HCT116 (cell line): ENCODE measurements at regions not wholly inside any gene's neighbourhood (a gene's known extent, or its start where the extent isn't known, plus 50 kb on each side); places are given as distances from the start of the nearest gene placed in this dataset.

ENCODE experiments used
- ATAC-seq: fragments of 200-7000 bp; cut with Tn5 transposase; 2 replicates; pipeline ENCODE4 v1.9.1; 2020; ENCODE audit warnings: mild to moderate bottlenecking, moderate library complexity
- BruUV-seq: library from RNA; stranded (reverse); fragments of 400-500 nt; replicated peaks from 2 replicates; lab custom pipeline; 2021; lab: Mats Ljungman, UMichigan
- CTCF ChIA-PET: fragments of 300-600 bp; sonication (Branson Sonifier 250); formaldehyde crosslinking; loops from one replicate; lab custom pipeline; 2021; ENCODE audit warnings: antibody characterized with exemption; lab: Charles Lee
- POLR2A ChIA-PET: fragments of 300-600, 350-600 bp; sonication (Branson Sonifier 250); formaldehyde crosslinking; loops from one replicate; lab custom pipeline; 2021; ENCODE audit warnings: antibody characterized with exemption; lab: Charles Lee
- RAD21 ChIA-PET, 2 experiments: fragments of 300-600 bp; sonication (Branson Sonifier 250); formaldehyde crosslinking; loops; one replicate each; lab custom pipeline; 2023; ENCODE audit warnings: low total read pairs in 2 of 2; ENCODE audit not compliant: uncharacterized antibody in 2 of 2, unreplicated experiment in 2 of 2, low non-redundant PET in 1 of 2; lab: Charles Lee
- DNase-seq: peaks from one replicate; pipeline ENCODE4 v3.0.0-alpha.2; 2010; ENCODE audit warnings: low read depth, low spot score
- H2AFZ ChIP-seq: fragments of 200-600 bp; shearing (Covaris generic), sonication (generic); 2 replicates; pipeline ENCODE4 v1.6.1; 2017; ENCODE audit warnings: low read depth, mixed run types, mixed read lengths, antibody characterized with exemption, low read length; ENCODE audit not compliant: poor library complexity, severe bottlenecking
- H3K27ac ChIP-seq: 2 replicates; pipeline ENCODE4 v1.5.1; 2012; ENCODE audit warnings: low read depth, low read length
- H3K27me3 ChIP-seq: fragments of 200-600 bp; sonication (generic); 2 replicates; pipeline ENCODE4 v1.6.1; 2016; ENCODE audit warnings: mixed run types, low read length, mixed read lengths; ENCODE audit not compliant: insufficient read depth
- H3K36me3 ChIP-seq, 2 experiments: fragments of 200-500 bp in 1 of 2; fragments of 200-600 bp in 1 of 2; sonication (Bioruptor generic) in 1 of 2; sonication (generic) in 1 of 2; 2 replicates each; pipeline versions ENCODE4 v1.5.1 to v1.6.1; 2014 to 2016; ENCODE audit warnings: low read length in 2 of 2, inconsistent platforms in 1 of 2, mixed read lengths in 1 of 2, mixed run types in 1 of 2; ENCODE audit not compliant: insufficient read depth in 2 of 2, control insufficient read depth in 1 of 2
- H3K4me1 ChIP-seq, 2 experiments: fragments of 200-600 bp in 1 of 2; sonication (generic) in 1 of 2; 2 replicates each; pipeline versions ENCODE4 v1.5.1 to v1.6.1; 2012 to 2017; ENCODE audit warnings: low read length in 2 of 2, inconsistent platforms in 1 of 2, mild to moderate bottlenecking in 1 of 2, mixed read lengths in 1 of 2, mixed run types in 1 of 2, moderate library complexity in 1 of 2; ENCODE audit not compliant: insufficient read depth in 2 of 2, control insufficient read depth in 1 of 2
- H3K4me2 ChIP-seq: fragments of 200-600 bp; sonication (generic); 2 replicates; pipeline ENCODE4 v1.6.1; 2017; ENCODE audit warnings: mixed run types, low read length, mixed read lengths
- H3K4me3 ChIP-seq, 2 experiments: fragments of 200-600 bp in 1 of 2; sonication (generic) in 1 of 2; replicated peaks in 1 of 2; 2 replicates each; pipeline ENCODE4 v1.5.1; 2011 to 2016; ENCODE audit warnings: low read length in 2 of 2, control low read depth in 1 of 2, low read depth in 1 of 2, mild to moderate bottlenecking in 1 of 2, mixed read lengths in 1 of 2, mixed run types in 1 of 2
- H3K79me2 ChIP-seq: fragments of 200-600 bp; sonication (generic); 2 replicates; pipeline ENCODE4 v1.6.1; 2017; ENCODE audit warnings: mild to moderate bottlenecking, mixed run types, low read length, moderate library complexity, mixed read lengths; ENCODE audit not compliant: insufficient read depth
- H3K9ac ChIP-seq: fragments of 200-600 bp; sonication (generic); 2 replicates; pipeline ENCODE4 v1.6.1; 2016; ENCODE audit warnings: low read length, mixed read lengths
- H3K9me2 ChIP-seq: fragments of 200-600 bp; sonication (generic), shearing (Covaris generic); 2 replicates; pipeline ENCODE4 v1.6.1; 2017; ENCODE audit warnings: mixed run types, mild to moderate bottlenecking, moderate library complexity; ENCODE audit not compliant: insufficient read depth
- H3K9me3 ChIP-seq, 2 experiments: fragments of 200-500 bp in 1 of 2; fragments of 200-600 bp in 1 of 2; sonication (Bioruptor generic) in 1 of 2; sonication (generic) in 1 of 2; 2 replicates each; pipeline ENCODE4 v1.6.1; 2014 to 2017; ENCODE audit warnings: low read length in 2 of 2, mixed read lengths in 2 of 2, inconsistent platforms in 1 of 2, low read depth in 1 of 2, mild to moderate bottlenecking in 1 of 2, mixed run types in 1 of 2, moderate library complexity in 1 of 2; ENCODE audit not compliant: control insufficient read depth in 1 of 2, insufficient read depth in 1 of 2
- H4K20me1 ChIP-seq: fragments of 200-600 bp; sonication (generic), shearing (Covaris generic); 2 replicates; pipeline ENCODE4 v1.6.1; 2017; ENCODE audit warnings: mixed run types, mild to moderate bottlenecking, moderate library complexity; ENCODE audit not compliant: insufficient read depth
- CEBPB ChIP-seq: IDR thresholded peaks from 2 replicates; pipeline ENCODE4 v1.6.1; 2012; ENCODE audit warnings: low read depth
- EGR1 ChIP-seq: IDR thresholded peaks from 2 replicates; pipeline ENCODE4 v1.6.1; 2012; ENCODE audit warnings: low read depth
- EZH2 ChIP-seq: fragments of 200-600 bp; sonication (generic); IDR thresholded peaks from 2 replicates; pipeline ENCODE4 v1.6.1; 2017; ENCODE audit warnings: antibody characterized with exemption, mixed run types
- EZH2phosphoT487 ChIP-seq: fragments of 200-600 bp; IDR thresholded peaks from 2 replicates; pipeline ENCODE4 v1.6.1; 2018; ENCODE audit warnings: antibody characterized with exemption, borderline replicate concordance
- POLR2AphosphoS5 ChIP-seq: IDR thresholded peaks from 2 replicates; pipeline ENCODE4 v1.6.1; 2011; ENCODE audit warnings: mild to moderate bottlenecking, low read depth, low read length, moderate library complexity
- SP1 ChIP-seq: IDR thresholded peaks from 2 replicates; pipeline ENCODE4 v1.6.1; 2012; ENCODE audit warnings: low read depth
- SRF ChIP-seq: IDR thresholded peaks from 2 replicates; pipeline ENCODE4 v1.6.1; 2012; ENCODE audit warnings: low read depth
- TCF7L2 ChIP-seq: IDR thresholded peaks from 2 replicates; pipeline ENCODE4 v1.7.0; 2011; ENCODE audit warnings: borderline replicate concordance, inconsistent platforms; ENCODE audit not compliant: insufficient read depth, insufficient read length; ENCODE audit errors: extremely low read depth
- ZFX ChIP-seq: fragments of 450-650 bp; IDR thresholded peaks from 2 replicates; pipeline ENCODE4 v1.6.1; 2017
- intact Hi-C: fragments of 100-400 bp; cut with micrococcal nuclease; formaldehyde crosslinking; loops from 2 replicates; pipeline ENCODE4 v1.10.0; 2022
- TF ChIP-seq, protein P1 (sequence below): IDR thresholded peaks from 2 replicates; pipeline ENCODE4 v1.6.1; 2011; ENCODE audit warnings: mild to moderate bottlenecking, low read length, moderate library complexity; ENCODE audit not compliant: insufficient replicate concordance; ENCODE audit errors: extremely low read depth

DNA sequence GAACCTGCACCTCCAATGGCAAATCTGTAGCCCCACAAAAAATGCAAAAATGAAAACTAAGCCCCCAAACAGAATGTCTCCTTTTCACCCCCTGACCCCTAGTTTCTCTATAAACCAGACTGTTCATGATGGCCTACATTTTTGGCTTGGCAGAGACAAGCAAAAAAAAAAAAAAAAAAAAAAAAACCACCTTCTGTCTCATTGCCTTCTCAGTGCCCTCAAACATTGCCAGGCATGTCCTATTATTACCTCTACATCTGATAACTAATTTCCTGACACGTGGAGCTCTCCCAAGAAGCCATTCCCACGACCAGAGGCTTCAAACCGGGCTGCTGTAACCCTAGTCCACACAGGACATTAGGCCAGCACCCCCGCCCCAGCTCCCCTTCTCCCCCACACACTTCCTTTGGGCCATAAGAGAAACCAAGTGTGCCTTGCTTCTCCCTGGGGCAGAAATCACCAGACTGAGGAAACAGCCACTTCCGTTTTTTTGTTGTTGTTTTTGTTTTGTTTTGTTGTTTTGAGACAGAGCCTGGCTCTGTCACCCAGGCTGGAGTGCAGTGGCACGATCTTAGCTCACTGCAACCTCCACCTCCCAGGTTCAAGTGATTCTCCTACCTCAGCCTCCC is 65.4 kb downstream of the GPR6 start (continued):
- no peak for TF ChIP-seq CEBPB
- no peak for TF ChIP-seq EZH2
- TF ChIP-seq POLR2AphosphoS5: no peak

DNA sequence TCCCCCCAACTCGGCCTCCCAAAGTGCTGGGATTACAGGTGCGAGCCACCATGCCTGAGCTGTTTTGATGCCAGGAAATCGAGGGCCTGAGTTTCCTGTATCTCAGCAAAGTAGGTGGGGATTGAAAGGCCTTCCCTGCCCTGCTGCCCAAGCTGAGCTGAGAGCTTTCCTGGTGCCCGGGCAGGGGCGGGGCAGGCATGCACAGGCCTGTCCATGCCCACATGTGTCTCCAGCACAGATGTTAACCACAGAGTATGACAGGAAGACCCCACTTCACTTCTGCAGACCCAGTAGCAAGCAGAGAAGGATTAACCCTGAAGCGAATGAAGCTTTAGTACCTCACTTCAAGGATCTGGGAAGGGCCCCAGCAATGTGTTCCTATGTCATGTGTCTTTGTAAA is 66.0 kb downstream of the GPR6 start:
- H3K36me3 ChIP-seq: no peaks in the 10 kb centered on the region
- no TSS peak for BruUV-seq
- no peak for TF ChIP-seq EGR1
- TF ChIP-seq SP1: no peak
- TF ChIP-seq SRF: no peak
- no peak for TF ChIP-seq TCF7L2
- no peak for TF ChIP-seq POLR2AphosphoS5
- TF ChIP-seq ZFX: no peak
- no peak for TF ChIP-seq EZH2phosphoT487
- TF ChIP-seq, protein P1, sequence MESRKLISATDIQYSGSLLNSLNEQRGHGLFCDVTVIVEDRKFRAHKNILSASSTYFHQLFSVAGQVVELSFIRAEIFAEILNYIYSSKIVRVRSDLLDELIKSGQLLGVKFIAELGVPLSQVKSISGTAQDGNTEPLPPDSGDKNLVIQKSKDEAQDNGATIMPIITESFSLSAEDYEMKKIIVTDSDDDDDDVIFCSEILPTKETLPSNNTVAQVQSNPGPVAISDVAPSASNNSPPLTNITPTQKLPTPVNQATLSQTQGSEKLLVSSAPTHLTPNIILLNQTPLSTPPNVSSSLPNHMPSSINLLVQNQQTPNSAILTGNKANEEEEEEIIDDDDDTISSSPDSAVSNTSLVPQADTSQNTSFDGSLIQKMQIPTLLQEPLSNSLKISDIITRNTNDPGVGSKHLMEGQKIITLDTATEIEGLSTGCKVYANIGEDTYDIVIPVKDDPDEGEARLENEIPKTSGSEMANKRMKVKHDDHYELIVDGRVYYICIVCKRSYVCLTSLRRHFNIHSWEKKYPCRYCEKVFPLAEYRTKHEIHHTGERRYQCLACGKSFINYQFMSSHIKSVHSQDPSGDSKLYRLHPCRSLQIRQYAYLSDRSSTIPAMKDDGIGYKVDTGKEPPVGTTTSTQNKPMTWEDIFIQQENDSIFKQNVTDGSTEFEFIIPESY: no peak
- ATAC-seq (no peak), DNase-seq (no peak)
- H3K79me2 ChIP-seq: no peaks in the 10 kb centered on the region
- RAD21 ChIA-PET: interaction anchor here in 1 of 2 experiments (0.7 kb wide), 2 partner anchors 13 to 131 kb away, joined by 3 to 9 read pairs; no protein-coding TSS in a partner anchor
- H3K9me3 ChIP-seq: no peaks in the 10 kb centered on the region
- no peak overlapping the region for H3K4me2 ChIP-seq
- H3K27ac ChIP-seq: no peak overlapping the region
- no peaks in the 10 kb centered on the region for H3K27me3 ChIP-seq
- H3K4me3 ChIP-seq: no peak overlapping the region
- CTCF ChIA-PET: interaction anchor here (2.8 kb wide), 1 partner anchor 151 kb away, joined by 6 read pairs; no protein-coding TSS in a partner anchor
- POLR2A ChIA-PET: no interaction called here
- no peak overlapping the region for H2AFZ ChIP-seq
- no peak overlapping the region for H3K9ac ChIP-seq
- no peaks in the 10 kb centered on the region for H4K20me1 ChIP-seq
- H3K9me2 ChIP-seq: no peaks in the 10 kb centered on the region
- intact Hi-C loops: no loop called here
- peaks cover 2 to 18% of the 10 kb centered on the region in 2 experiments; a peak in 3 of 4 replicates for H3K4me1 ChIP-seq
